Transverse colon (tissue), 4 donors: ENCODE measurements at regions not wholly inside any gene's neighbourhood (a gene's known extent, or its start where the extent isn't known, plus 50 kb on each side); places are given as distances from the start of the nearest gene placed in this dataset.
A peak's percentile ranks its signal among the peaks of the same experiment; 100 is the strongest.

ENCODE experiments used
- EP300 ChIP-seq: sonication (generic); formaldehyde crosslinking; IDR thresholded peaks from one replicate; pipeline ENCODE4 v1.6.1; 2017; ENCODE audit warnings: antibody characterized with exemption, low read depth
- POLR2A ChIP-seq: fragments of 450-650 bp; IDR thresholded peaks from one replicate; pipeline ENCODE4 v1.6.1; 2016; ENCODE audit warnings: antibody characterized with exemption, mild to moderate bottlenecking, moderate library complexity
- POLR2AphosphoS5 ChIP-seq, 3 donors: sonication (generic); formaldehyde crosslinking; IDR thresholded peaks; one replicate each; pipeline ENCODE4 v1.6.1; 2016; ENCODE audit warnings: antibody characterized with exemption in 3 of 3
- TF ChIP-seq, protein P1 (sequence below), 5 experiments: fragments of 200-600 bp in 3 of 5; fragments of 450-650 bp in 2 of 5; sonication (generic) in 3 of 5; IDR thresholded peaks; 1 replicate in 2 of 5; 2 replicates in 3 of 5; pipeline ENCODE4 v1.5.1; 2016 to 2017; ENCODE audit warnings: antibody characterized with exemption in 5 of 5, inconsistent platforms in 3 of 5, mild to moderate bottlenecking in 2 of 5, moderate library complexity in 1 of 5

DNA sequence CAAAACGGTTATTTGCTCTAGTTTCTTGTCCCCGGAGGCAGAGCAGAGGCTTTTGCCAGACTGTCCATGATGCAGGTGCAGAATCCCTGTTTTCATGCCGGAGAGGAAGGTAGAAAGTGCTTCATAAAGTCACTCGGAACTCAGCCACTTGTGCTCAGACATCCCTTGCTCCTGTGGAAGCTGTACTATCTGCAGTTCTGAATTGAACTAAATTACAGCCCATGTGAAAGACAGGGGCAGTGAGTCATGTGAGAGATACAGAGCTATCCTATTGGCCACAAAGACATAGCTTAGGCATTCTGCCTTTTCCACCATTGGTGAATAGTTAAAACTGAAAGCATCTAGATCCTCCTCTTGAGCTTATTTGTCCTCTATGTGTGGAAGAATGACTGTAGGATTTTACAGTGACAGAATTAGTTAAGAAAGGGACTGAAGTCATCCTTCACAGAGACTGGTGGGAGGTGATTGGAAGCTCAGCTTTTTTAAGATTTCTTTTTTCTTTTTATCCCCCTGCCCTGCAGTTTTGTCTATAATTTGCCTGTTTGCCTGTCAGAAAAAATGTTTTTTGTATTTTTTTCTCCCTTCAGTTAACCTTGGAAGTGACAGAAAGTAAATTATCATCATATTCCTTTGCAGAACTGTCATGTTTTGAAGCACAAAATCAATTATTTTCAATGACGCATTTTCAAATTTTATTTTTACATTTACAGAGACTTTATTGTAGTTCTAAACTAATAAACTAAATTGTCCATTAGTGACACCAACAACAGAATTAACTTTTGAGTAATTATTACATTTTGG lies 298.6 kb downstream of the PTPRC start:
- TF ChIP-seq, protein P1, sequence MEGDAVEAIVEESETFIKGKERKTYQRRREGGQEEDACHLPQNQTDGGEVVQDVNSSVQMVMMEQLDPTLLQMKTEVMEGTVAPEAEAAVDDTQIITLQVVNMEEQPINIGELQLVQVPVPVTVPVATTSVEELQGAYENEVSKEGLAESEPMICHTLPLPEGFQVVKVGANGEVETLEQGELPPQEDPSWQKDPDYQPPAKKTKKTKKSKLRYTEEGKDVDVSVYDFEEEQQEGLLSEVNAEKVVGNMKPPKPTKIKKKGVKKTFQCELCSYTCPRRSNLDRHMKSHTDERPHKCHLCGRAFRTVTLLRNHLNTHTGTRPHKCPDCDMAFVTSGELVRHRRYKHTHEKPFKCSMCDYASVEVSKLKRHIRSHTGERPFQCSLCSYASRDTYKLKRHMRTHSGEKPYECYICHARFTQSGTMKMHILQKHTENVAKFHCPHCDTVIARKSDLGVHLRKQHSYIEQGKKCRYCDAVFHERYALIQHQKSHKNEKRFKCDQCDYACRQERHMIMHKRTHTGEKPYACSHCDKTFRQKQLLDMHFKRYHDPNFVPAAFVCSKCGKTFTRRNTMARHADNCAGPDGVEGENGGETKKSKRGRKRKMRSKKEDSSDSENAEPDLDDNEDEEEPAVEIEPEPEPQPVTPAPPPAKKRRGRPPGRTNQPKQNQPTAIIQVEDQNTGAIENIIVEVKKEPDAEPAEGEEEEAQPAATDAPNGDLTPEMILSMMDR (IDR thresholded peaks at IDR 0.05), result no peak
- TF ChIP-seq EP300, result no peak
- TF ChIP-seq POLR2A, result peak; percentile 75
- peak; percentile 87 to 93 (median 92) for TF ChIP-seq POLR2AphosphoS5 (IDR thresholded peaks at IDR 0.05)
